ENCODE measurements at regions not wholly inside any gene's neighbourhood (a gene's known extent, or its start where the extent isn't known, plus 50 kb on each side); places are given as distances from the start of the nearest gene placed in this dataset.

DNA sequence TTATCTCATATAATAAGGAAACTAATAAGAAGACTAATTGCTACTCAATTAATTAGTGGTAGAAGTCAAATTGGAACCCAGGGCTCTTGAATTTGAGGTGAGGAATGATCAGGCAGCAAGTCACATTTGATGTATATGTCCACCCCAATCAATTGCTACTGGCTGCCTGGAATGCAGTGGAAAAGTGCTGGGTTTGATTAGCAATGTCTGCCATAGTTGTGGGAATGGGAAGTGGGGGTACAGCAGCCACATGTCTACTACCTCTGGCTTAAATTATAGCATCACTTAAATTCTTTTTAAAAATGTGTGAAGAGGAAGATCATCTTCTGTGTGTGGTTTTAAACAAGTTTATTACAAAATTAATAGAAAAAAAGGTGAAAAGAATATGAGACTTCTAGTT, 50.8 kb upstream of the NAV2 start:
- Mint-ChIP-seq H3K27me3 (no peaks in the 10 kb centered on the region), H3K4me3 (no peak overlapping the region), H3K4me1 (peaks cover 4% of the 10 kb centered on the region), H3K9me3 (no peaks in the 10 kb centered on the region), H3K27ac (no peak overlapping the region), H3K36me3 (no peaks in the 10 kb centered on the region)
- DNase-seq, result no peak

GRCh38 chr11:19660076-19660475, 52.6 kb upstream of the NAV2 start:
- peak; percentile 32 for DNase-seq
- no peak overlapping the region for H3K27ac Mint-ChIP-seq
- H3K9me3 Mint-ChIP-seq, result no peaks in the 10 kb centered on the region
- H3K4me1 Mint-ChIP-seq, result peaks cover 4% of the 10 kb centered on the region
- no peaks in the 10 kb centered on the region for H3K36me3 Mint-ChIP-seq
- no peaks in the 10 kb centered on the region for H3K27me3 Mint-ChIP-seq
- no peak overlapping the region for H3K4me3 Mint-ChIP-seq

DNA sequence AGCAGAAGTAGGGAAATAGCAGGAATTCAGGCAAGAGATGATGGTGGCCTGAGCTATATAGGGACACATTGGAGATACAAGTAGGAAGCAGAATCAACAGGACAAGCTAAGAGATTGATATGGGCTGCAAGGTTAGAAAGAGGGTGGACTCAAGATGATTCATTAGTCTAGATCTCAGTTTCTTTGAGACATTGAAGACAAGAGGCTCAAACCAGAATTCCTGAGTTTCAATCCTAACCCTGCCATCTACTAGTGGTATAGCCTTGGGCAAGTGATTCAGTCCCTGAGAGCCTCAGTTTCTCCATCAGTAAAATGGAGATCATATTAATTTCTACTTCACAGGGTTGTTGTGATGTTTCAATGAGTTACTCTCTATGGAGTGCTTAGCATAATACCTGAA, 53.1 kb upstream of the NAV2 start:
- H3K4me3 Mint-ChIP-seq, result no peak overlapping the region
- H3K27ac Mint-ChIP-seq, result no peak overlapping the region
- H3K4me1 Mint-ChIP-seq, result peaks cover 4% of the 10 kb centered on the region
- no peaks in the 10 kb centered on the region for H3K36me3 Mint-ChIP-seq
- DNase-seq, result no peak
- no peaks in the 10 kb centered on the region for H3K27me3 Mint-ChIP-seq
- H3K9me3 Mint-ChIP-seq, result peaks cover 2% of the 10 kb centered on the region

DNA sequence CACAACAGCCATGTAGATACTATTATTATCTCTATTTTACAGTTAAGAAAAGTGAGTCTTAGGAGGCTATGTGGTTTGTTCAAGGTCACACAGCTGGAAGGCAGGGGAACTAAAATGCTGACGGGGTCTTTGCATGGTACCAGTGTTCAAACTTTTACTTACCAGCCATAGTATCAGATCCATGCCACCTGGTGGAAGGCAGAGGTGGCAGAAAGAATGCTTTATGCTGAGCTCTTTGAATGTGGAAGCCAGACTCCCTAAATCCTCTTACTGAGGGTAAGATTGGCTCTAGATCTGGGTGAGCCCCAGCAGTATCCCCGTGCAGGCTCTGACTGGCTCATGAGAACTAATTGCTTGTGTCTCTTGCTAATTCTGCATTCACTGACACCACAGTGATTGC, 54.3 kb upstream of the NAV2 start:
- DNase-seq, result no peak

DNA sequence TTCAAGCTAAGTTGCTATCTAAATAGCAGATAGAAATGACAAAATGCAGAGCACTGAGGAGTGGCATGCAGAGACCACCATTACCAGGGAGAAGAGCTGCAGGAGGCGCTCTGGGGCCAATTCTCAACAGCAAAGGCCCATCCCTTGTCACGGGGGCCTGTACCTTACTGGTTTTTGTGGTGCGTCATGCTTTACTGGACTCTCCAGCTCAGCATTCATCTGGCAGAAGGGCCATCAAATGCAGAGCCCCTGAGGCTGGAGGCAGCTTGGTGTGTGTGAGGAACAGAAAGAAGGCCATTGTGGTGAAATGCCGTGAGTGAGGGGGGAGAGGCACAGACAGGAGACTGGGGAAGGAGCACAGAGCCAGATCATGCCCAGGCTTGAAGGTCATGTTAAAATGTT, 56.5 kb upstream of the NAV2 start:
- no peak for DNase-seq
- Mint-ChIP-seq H3K4me3 (no peak overlapping the region), H3K27ac (no peak overlapping the region), H3K4me1 (peaks cover 4% of the 10 kb centered on the region), H3K9me3 (peaks cover 2% of the 10 kb centered on the region), H3K36me3 (no peaks in the 10 kb centered on the region), H3K27me3 (no peaks in the 10 kb centered on the region)

More for the DNA sequence above, 54.3 kb upstream of the NAV2 start:
- peaks cover 2% of the 10 kb centered on the region for H3K9me3 Mint-ChIP-seq
- no peak overlapping the region for H3K27ac Mint-ChIP-seq
- no peaks in the 10 kb centered on the region for H3K36me3 Mint-ChIP-seq
- no peaks in the 10 kb centered on the region for H3K27me3 Mint-ChIP-seq
- H3K4me1 Mint-ChIP-seq, result peaks cover 4% of the 10 kb centered on the region
- H3K4me3 Mint-ChIP-seq, result no peak overlapping the region

DNA sequence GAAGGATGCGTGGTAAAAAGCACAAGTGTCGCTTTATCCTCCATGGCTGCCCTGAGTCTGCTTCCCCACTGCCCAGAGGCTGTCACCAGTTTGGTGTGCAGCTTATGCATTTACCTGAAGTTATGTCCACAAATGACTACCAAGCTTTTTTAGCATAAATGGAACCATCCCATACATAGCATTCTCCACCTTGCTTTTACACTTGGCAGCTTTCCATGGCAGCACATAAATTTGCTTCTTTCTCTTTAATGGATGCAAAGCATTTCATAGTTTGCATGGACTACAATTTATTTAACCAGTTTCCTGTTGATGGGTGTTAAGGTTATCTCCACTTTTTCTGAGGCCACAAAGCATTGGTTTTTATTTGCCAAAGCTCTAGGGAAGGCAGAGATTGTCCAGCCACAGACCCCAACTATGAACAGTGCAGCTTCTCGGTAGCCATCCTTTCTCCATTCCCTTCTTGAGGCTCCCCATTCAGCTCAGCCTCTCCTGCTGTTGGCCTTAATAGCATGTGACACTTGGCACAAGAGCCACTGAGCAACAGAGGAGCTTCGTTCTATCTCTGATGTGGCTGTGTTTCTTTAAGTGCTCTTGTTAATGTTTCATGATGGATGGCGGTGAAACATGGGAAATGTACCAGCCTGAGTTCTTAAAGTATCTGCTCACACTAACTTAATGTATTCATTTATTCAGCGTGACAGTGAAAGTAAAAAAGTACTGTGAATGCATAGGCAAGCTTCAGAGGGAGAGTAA, 59.8 kb upstream of the NAV2 start:
- DNase-seq, result no peak
- H3K4me3 Mint-ChIP-seq, result no peak overlapping the region
- H3K36me3 Mint-ChIP-seq, result no peaks in the 10 kb centered on the region
- H3K9me3 Mint-ChIP-seq, result peaks cover 2% of the 10 kb centered on the region
- no peaks in the 10 kb centered on the region for H3K4me1 Mint-ChIP-seq
- H3K27ac Mint-ChIP-seq, result no peak overlapping the region
- H3K27me3 Mint-ChIP-seq, result no peaks in the 10 kb centered on the region

DNA sequence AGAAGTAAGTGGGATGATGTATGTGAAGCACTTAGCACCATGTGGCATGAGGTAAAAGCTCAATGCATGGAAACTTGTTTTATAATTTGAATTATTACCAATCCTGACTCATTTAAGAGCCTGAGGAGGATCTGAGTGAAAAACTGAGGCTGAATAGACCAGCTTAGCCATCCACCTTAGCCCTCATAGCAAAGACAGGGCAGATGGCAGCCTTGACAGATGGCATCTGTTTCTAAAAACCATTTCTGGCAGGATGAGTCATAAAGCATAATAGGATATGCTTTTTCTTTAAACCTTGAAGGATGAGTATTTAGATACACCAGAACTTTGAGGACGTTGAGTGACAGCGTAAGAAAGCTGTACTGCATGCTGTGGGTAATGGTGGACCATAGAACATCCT, 61.0 kb upstream of the NAV2 start:
- Mint-ChIP-seq H3K27me3 (no peaks in the 10 kb centered on the region), H3K9me3 (peaks cover 2% of the 10 kb centered on the region), H3K4me1 (no peaks in the 10 kb centered on the region), H3K4me3 (no peak overlapping the region), H3K27ac (no peak overlapping the region), H3K36me3 (no peaks in the 10 kb centered on the region)
- DNase-seq, result no peak

DNA sequence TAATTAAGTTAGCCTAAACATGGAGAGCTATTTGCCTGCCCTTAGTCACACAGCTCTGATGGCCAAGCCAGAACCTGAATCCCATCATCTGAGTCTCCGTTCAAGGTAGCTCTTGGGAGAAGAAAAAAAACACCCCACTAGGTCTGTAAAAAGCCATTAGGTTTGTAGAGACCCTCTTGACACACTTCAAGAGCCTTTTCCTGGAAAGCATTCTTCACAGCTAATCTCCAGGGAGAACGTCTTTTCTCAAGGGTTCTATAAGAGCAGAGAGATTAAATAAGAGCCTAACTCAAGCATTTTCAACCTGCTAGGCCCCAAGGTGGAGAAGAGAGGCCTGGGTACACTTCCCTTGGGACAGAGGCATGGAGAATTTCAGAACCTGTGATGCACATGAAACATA, 61.6 kb upstream of the NAV2 start:
- DNase-seq, result no peak
- H3K27ac Mint-ChIP-seq, result no peak overlapping the region
- H3K27me3 Mint-ChIP-seq, result peaks cover 5% of the 10 kb centered on the region
- no peaks in the 10 kb centered on the region for H3K4me1 Mint-ChIP-seq
- peaks cover 2% of the 10 kb centered on the region for H3K9me3 Mint-ChIP-seq
- no peak overlapping the region for H3K4me3 Mint-ChIP-seq
- no peaks in the 10 kb centered on the region for H3K36me3 Mint-ChIP-seq

DNA sequence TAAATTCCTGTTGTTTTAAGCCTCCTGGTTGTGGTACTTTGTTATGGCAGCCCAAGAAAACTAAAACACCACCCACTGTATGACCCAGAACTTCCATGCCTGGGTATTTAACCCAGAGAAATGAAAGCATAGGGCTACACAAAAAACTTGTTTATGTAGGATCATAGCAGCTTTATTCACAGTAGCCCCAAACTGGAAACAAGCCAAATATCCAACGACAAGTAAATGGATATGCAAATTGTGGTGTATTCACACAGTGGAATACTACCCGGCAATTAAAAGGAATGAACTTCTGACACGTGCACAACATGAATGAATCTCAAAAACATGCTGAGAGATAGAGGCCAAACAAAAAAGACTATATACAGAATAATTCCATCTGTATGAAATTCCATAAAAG, 62.2 kb upstream of the NAV2 start:
- Mint-ChIP-seq H3K9me3 (peaks cover 2% of the 10 kb centered on the region), H3K4me3 (no peak overlapping the region), H3K27ac (no peak overlapping the region), H3K4me1 (no peaks in the 10 kb centered on the region), H3K36me3 (no peaks in the 10 kb centered on the region), H3K27me3 (peaks cover 6% of the 10 kb centered on the region)
- no peak for DNase-seq

- no peak for DNase-seq
- H3K27ac Mint-ChIP-seq, result no peak overlapping the region
- no peaks in the 10 kb centered on the region for H3K9me3 Mint-ChIP-seq
- H3K27me3 Mint-ChIP-seq, result peaks cover 6% of the 10 kb centered on the region
- H3K4me1 Mint-ChIP-seq, result no peaks in the 10 kb centered on the region
- H3K4me3 Mint-ChIP-seq, result no peak overlapping the region
- H3K36me3 Mint-ChIP-seq, result no peaks in the 10 kb centered on the region
Observed at GRCh38 chr11:19649751-19650150, 62.9 kb upstream of the NAV2 start.

DNA sequence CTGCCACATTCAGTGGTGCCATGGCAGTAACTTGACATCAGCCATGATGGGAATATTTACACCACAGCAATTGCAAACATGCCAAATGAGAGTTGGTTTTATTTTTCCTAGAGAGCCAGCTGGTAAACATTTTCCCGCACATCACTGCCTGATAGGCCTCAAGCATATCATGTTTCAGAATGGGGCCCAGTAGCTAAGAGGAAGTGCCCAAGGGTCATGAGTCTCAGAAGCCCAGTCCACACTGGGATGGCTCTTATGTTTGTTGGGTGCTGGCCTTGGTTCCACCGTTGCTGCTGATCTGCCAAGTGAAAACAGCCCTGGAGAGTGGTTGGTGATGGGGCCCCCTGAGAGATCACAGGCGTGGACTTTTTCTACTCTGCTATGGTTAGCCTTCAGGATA, 64.3 kb upstream of the NAV2 start:
- Mint-ChIP-seq H3K27ac (no peak overlapping the region), H3K36me3 (no peaks in the 10 kb centered on the region), H3K27me3 (peaks cover 11% of the 10 kb centered on the region), H3K9me3 (no peaks in the 10 kb centered on the region), H3K4me1 (no peaks in the 10 kb centered on the region), H3K4me3 (no peak overlapping the region)
- no peak for DNase-seq

GRCh38 chr11:19647816-19648215, 64.8 kb upstream of the NAV2 start:
- no peak for DNase-seq
- Mint-ChIP-seq H3K4me1 (no peaks in the 10 kb centered on the region), H3K9me3 (no peaks in the 10 kb centered on the region), H3K27me3 (peaks cover 11% of the 10 kb centered on the region), H3K4me3 (no peak overlapping the region), H3K27ac (no peak overlapping the region), H3K36me3 (no peaks in the 10 kb centered on the region)

DNA sequence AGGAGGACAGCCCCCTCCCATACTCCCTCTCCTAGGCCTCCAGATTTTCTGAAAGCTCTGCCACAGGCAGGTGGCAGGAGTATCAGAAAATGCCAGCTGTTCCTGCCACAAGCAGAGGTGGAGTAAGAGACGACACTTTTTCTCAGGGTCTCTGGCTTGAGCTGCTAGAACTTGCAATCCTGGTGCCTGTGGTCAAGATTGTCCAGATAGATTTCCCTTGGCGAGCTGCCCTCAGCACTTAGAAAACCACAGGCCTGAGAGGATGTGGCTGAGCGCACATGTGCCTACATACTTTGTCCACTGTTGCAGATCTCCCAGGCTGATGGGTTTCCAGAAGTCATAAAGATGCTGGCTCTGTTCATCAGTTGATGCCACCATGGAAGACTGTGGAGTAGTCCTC, 65.7 kb upstream of the NAV2 start:
- H3K27ac Mint-ChIP-seq, result no peak overlapping the region
- H3K9me3 Mint-ChIP-seq, result no peaks in the 10 kb centered on the region
- H3K27me3 Mint-ChIP-seq, result peaks cover 11% of the 10 kb centered on the region
- H3K4me3 Mint-ChIP-seq, result no peak overlapping the region
- DNase-seq, result no peak
- no peaks in the 10 kb centered on the region for H3K36me3 Mint-ChIP-seq
- no peaks in the 10 kb centered on the region for H3K4me1 Mint-ChIP-seq

- H3K27ac Mint-ChIP-seq, result no peak overlapping the region
- no peaks in the 10 kb centered on the region for H3K4me1 Mint-ChIP-seq
- H3K9me3 Mint-ChIP-seq, result no peaks in the 10 kb centered on the region
- H3K4me3 Mint-ChIP-seq, result no peak overlapping the region
- peaks cover 11% of the 10 kb centered on the region for H3K27me3 Mint-ChIP-seq
- DNase-seq, result no peak
- no peaks in the 10 kb centered on the region for H3K36me3 Mint-ChIP-seq
Observed at GRCh38 chr11:19646308-19646707, 66.3 kb upstream of the NAV2 start.

DNA sequence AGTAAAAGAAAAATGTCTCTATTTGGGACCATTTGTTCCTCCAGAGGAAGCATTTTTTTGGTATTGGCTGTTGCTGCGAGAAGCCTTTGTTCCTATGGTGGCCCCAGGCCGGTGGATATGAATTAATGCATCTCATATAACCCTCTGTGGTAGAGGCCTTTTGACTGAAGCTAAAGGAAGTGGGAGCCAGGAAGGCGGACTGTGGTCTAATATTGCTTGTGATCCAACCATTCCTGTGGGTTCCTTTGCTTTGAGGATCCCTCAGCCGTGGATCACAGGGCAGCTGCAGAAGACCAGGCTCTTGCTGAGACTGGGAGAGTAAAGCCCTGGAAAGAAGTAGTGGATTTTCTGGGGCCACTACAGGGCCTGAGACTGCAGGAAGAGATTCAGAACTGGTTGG, 68.3 kb upstream of the NAV2 start:
- no peak for DNase-seq
- H3K4me3 Mint-ChIP-seq, result no peak overlapping the region
- H3K27me3 Mint-ChIP-seq, result peaks cover 11% of the 10 kb centered on the region
- H3K36me3 Mint-ChIP-seq, result no peaks in the 10 kb centered on the region
- H3K27ac Mint-ChIP-seq, result no peak overlapping the region
- no peaks in the 10 kb centered on the region for H3K9me3 Mint-ChIP-seq
- H3K4me1 Mint-ChIP-seq, result no peaks in the 10 kb centered on the region
